CD4-positive, alpha-beta T cell treated with Interleukin-6 at 100 ng/mL for 8 hours (primary cell): ENCODE measurements at regions not wholly inside any gene's neighbourhood (a gene's known extent, or its start where the extent isn't known, plus 50 kb on each side); places are given as distances from the start of the nearest gene placed in this dataset.

Source experiments
- DNase-seq: peaks from one replicate; pipeline ENCODE4 v3.0.0-alpha.2; 2020; ENCODE audit warnings: mixed read lengths, low spot score

DNA sequence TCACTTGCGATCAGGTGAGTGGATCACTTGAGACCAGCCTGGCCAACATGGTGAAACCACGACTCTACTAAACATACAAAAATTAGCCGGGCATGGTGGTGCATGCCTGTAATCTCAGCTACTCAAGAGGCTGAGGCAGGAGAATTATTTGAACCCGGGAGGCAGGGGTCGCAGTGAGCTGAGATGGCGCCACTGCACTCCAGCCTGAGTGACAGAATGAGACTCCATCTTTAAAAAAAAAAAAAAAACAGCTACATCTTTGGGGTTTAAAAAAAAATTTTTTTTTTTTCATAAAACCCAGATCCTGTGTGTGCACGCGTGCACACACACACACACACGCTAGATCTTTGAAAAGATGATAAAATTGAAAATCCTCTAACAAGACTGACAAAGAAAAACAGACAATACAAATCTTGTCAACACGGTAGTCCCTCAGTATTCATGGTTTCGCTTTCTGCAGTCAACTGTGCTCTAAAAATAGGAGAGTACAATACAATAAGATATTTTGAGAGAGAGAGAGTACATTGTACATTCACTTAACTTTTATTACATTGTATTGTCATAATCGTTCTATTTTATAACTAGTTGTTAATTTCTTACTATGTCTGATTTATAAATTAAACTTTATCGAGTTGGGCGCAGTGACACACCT lies 295.3 kb upstream of the RGS6 start:
- no peak for DNase-seq

DNA sequence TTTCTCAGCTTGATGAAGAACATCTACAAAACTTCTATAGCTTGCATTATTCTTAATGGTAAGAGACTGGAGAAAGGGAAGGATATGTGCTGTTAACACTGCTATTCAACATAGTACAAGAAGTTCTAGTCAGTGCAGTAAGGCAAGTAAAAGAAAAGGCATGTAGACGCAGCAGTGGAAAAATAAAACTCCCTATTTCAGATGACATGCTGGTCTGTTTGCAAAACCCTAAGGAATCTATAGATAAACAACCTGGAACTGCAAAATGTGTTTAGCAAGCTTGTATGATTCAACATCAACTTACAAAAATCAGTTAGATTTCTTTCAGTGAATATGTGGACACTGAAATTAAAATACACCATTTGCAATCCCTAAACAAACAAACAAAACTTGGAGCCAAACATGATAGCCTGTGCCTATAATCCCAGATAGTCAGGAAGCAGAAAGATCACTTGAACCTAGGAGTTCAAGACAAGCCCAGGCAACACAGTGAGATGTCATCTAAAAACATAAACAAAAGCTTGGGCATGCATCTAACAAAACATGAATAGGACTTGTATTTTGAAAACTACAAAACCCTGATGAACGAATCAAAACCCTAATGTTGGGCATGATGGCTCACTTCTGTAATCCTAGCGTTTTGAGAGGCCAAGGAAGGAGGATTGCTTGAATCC lies 293.6 kb upstream of the RGS6 start:
- no peak for DNase-seq

GRCh38 chr14:71642715-71643114 lies 289.5 kb upstream of the RGS6 start:
- DNase-seq, result no peak

DNA sequence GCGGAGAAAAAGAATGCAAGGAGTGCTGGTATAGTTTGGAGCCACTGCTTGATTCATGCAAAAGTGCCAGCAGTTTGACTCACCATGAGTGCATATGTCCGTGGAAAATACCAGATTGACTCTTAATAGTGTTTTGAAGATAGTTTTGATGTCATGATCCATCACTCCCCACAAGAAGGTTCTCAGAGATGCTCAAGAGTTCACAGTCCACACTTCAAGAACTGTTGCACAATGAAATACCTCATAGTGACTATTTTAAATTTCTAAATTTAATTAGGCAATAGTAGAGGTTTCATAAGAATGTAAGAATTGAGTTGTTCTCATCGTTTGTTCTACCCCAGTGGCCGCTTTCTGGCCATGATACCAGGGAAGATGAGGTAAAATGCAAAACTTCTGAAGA lies 286.6 kb upstream of the RGS6 start:
- DNase-seq, result no peak

- no peak for DNase-seq
Observed at GRCh38 chr14:71646518-71646917, 285.7 kb upstream of the RGS6 start.

DNA sequence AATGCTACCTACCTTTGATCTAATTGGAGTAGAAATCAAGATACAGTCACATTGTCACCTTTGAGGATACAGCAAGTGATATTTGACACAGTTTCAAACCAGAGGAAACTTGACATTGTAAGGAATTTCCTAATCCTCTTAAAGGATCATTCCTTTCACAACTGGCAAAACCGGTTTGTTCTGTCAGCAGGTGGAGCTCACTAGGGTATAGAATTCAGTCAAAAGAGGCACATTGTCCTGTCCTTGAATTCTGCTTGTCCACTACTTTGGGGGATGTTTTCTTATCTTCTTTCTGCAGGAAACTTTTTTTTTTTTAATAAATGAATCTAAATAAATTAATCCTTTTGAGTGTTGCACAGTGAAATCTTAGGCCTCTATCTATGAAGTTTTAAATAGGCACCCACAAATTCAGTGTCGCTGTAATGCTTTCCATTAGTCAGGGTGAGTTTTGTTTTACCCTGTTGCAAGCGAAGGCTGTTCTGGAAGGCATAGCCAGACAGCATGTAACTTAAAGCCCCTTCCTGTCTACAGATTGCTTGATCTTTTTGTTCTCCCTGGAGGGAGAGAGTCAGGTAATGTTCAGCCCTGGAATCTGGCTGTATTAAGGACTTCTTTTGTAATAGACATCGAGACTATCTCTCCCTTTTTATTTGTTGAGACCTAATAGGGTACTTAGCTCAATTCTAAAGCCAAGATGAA lies 285.0 kb upstream of the RGS6 start:
- DNase-seq, result no peak

GRCh38 chr14:71648725-71649124 lies 283.5 kb upstream of the RGS6 start:
- no peak for DNase-seq

DNA sequence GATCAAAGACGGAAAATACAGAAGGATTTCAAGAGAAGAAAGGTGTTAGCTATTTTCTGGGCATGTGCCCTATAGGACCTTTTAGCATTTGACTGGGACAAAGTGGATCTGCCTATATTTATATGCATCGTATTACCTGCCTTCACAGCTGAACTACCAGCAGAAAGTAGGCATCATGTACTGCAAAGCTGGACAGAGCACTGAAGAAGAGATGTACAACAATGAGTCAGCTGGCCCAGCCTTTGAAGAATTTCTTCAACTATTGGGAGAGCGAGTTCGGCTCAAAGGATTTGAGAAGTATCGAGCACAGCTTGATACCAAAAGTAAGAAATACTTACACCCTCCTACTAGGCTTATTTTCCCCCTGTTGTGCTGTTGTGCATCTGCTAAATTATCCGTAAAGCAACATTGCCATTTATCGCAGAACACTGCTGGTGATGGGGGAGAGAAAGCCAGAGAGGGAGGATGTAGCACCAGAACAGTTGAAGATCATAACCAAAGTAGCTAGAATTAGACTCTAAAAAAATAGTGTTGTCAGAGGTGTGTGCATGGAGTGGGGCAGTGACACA lies 282.0 kb upstream of the RGS6 start:
- no peak for DNase-seq

DNA sequence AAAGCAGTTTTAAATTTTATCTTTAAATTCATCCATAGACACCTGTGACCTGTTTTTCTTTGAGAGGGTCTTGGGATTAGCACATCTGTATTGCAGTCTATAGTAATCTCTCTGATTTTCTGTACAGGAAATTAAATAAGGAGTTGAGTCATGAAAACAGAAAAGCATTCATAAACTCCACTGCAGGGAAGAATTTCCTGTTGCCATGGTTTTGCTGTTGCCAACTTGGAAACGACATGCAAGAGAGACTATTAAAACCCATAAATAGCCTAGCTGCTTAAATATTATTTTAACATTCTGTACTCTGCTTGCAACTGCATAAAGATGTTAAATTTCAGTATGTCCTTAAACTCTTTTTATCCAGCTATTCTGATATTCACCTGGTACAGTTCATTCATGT lies 281.0 kb upstream of the RGS6 start:
- no peak for DNase-seq

DNA sequence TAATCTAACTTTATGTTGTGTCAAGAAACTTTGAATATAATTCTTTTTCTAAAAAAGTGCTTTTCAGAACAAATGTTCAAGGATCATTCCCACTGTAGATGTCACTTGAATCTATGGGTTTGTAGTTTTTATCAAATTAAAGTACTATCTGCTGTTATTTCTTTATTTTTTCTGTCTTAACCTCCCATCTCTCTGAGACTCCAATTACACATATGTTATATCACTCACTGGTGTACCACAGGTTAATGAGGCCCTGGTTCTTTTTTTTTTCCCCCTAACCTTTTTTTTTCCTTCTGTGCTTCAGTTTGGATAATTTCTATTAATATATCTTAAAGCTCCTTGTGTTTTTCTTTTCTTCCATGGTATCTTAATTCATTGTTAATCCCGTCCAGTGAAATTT lies 279.9 kb upstream of the RGS6 start:
- DNase-seq, result no peak

- DNase-seq, result no peak
Observed at GRCh38 chr14:71654810-71655209, 277.4 kb upstream of the RGS6 start.

- DNase-seq, result no peak
Observed at GRCh38 chr14:71658261-71658860, 273.9 kb upstream of the RGS6 start.

- DNase-seq, result no peak
Observed at GRCh38 chr14:71659159-71659558, 273.1 kb upstream of the RGS6 start.

DNA sequence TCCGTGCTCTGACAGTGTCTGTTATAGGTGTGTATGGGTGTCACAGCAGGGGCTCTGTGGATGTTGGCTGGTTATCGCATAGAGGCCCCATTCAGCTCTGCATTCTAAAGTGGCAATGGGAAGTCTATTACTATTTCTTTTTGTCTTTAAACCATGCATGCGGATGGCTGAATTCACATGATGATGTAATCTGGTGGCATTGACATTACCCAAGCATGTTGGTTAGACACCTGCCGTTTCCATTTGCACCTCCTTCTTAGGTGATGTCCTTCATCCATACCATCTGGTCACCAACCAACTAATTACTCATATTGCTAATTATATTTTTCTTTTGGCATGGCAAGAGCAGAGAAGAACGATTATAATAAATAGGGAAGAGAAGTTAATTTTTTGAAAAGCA lies 270.8 kb upstream of the RGS6 start:
- no peak for DNase-seq

DNA sequence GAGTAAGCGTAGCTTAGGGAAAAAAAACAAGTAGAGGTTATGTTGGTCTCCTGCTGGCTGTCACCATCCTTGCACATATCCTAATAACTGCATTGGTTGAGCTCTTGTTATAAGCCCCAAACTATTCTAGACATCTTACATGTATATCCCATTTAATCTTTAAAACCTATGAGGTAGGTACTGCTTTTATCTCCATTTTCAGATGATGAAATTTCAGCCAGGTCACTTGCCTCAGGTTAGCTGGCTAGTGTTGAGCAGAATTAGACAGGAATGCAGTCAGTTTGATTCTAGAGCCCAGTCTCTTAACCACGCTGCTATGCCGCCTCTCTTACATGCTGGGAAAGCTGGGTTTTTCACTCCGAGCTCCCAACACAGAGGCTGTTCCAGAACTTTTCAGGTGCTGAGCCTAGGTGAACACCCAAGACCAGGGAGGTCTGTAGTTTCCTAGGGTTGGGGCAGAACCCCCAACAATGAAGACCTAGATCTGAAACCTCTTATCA lies 269.9 kb upstream of the RGS6 start:
- DNase-seq, result no peak

GRCh38 chr14:71665157-71665556 lies 267.1 kb upstream of the RGS6 start:
- DNase-seq, result no peak

- DNase-seq, result no peak
Observed at GRCh38 chr14:71665781-71666180, 266.4 kb upstream of the RGS6 start.

DNA sequence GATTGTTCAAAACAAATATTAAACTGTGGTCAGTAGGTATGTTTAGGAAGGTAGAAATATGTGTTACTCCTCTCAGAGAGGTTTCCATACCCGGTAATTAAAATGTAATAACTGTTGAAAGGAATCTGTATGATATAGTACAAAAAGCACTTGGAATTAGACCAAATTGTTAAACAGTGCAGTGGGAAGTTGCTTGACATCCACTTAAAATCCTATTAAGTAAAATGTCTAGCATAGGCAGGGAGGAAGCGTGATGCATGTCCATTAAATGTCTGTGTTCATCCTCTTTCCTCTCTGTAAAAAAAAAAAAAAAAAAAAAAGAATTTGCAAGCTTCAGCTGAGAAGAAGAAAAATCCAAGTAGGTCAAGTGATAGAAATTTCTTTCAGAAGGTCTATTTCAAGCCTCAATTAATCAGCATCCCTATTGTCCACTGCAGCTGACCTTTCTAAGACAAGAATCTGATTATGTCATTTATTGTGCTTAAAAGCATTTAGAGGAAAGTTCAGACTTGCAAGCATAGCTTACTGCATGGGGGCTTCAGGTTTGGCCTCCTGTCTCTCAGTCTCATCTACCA lies 265.6 kb upstream of the RGS6 start:
- DNase-seq, result no peak

DNA sequence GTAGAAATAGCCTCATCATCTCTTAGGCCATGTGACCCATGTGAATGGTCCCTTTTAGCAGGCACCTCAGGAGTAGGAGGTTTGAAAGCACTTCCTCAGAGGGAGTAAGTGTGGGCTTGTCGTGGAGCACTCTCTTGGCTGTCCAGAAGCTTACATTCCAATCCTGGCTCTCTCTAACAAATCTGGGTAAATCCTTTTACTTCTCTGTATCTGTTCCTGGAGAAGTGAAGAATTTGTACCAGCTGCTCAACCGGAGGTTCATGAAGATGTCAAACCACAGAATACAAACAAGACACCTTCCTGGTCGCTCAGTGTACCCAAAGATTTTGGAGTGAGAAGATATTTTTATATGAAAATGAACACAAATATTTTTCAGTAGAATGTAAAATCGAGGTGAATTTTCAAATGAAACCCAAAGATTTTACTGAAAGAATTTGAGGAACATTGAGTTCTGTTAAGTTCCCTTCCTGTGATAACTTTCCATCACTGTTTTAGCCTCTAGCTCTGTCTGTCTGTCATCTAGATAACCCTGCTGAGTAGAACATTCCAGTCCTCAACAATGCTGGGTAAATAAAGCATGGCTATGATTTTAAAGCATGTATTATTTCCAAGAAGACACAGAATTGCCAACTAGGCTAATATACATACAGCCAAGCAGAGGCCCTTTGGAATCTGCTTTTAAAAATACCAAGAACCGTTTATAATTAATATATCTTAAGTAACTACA lies 263.9 kb upstream of the RGS6 start:
- DNase-seq, result no peak

GRCh38 chr14:71672596-71672995 lies 259.6 kb upstream of the RGS6 start:
- DNase-seq, result no peak

DNA sequence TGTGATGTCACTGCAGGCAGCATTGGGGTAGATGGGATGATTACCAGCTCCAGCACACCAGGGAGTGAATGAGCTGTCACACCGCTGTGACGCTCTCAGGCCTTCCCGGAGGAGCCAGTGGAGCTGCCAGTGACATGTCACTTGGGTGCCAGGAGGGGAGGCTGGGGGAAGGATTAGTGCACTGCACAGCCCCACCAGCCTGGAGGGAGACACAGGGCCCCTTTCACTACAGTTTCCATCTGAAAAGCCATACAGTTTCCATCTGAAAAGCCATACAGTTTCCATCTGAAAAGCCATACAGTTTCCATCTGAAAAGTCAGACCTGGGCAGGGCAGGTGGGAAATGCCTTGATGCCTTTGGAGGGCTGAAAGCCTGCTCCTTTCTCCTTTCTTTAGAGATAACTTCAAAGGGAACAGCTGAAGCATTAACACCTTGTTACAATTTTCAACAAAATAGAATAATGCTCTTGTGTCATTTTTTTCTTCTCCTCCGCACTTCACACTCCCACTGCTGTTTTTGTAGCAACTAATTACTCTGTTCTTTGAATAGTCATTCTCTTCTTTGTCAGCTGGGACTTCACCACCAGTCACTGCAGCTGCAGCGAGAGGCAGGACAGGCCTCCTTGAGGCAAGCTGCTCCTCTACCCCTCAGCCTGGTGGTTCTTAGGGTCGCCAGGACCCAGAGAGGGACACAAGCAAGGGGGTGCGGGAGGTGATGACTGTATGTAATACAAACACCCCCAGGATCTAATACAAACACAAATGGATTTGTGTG lies 256.9 kb upstream of the RGS6 start:
- DNase-seq, result no peak
